ENCODE measurements at regions not wholly inside any gene's neighbourhood (a gene's known extent, or its start where the extent isn't known, plus 50 kb on each side); places are given as distances from the start of the nearest gene placed in this dataset.

- no peaks in the 10 kb centered on the region for H3K4me1 ChIP-seq (ENCODE audit: control insufficient read depth, low read length)
- no peak overlapping the region for H3K4me2 ChIP-seq (ENCODE audit: low read length)
- H3K36me3 ChIP-seq (ENCODE audit: control insufficient read depth, low read length), result no peaks in the 10 kb centered on the region
- no peaks in the 10 kb centered on the region for H4K20me1 ChIP-seq (ENCODE audit: control insufficient read depth, insufficient read depth, low read depth, low read length)
- H3K4me3 ChIP-seq (ENCODE audit: low read length), result no peak overlapping the region
- no peaks in the 10 kb centered on the region for H3K9me2 ChIP-seq (replicated peaks; ENCODE audit: control insufficient read depth, low read length)
- H3K9me3 ChIP-seq (ENCODE audit: control insufficient read depth, insufficient read depth, low read length), result no peaks in the 10 kb centered on the region
- no peaks in the 10 kb centered on the region for H3K27me3 ChIP-seq (ENCODE audit: control insufficient read depth, low read length)
- TF ChIP-seq EZH2phosphoT487 (IDR thresholded peaks at IDR 0.05; ENCODE audit: borderline replicate concordance, low read length) (no peak), CTCF (IDR thresholded peaks at IDR 0.05; ENCODE audit: low read depth, low read length, poor library complexity, severe bottlenecking) (no peak)
- no peak overlapping the region for H3K27ac ChIP-seq (ENCODE audit: low read depth, low read length)
- no peaks in the 10 kb centered on the region for H3F3A ChIP-seq (ENCODE audit: control insufficient read depth, insufficient read depth)
- no peaks in the 10 kb centered on the region for H3K79me2 ChIP-seq (ENCODE audit: control insufficient read depth, low read length)
Observed at GRCh38 chrX:6849716-6850414, 297.6 kb upstream of the STS start.

GRCh38 chrX:6832619-6833018, 297.7 kb upstream of the VCX3A start:
- Histone ChIP-seq H3K9me2 (replicated peaks; ENCODE audit: control insufficient read depth, low read length) (no peaks in the 10 kb centered on the region), H3F3A (ENCODE audit: control insufficient read depth, insufficient read depth) (no peaks in the 10 kb centered on the region), H3K27ac (ENCODE audit: low read depth, low read length) (no peak overlapping the region), H3K79me2 (ENCODE audit: control insufficient read depth, low read length) (no peaks in the 10 kb centered on the region), H3K4me3 (ENCODE audit: low read length) (no peak overlapping the region), H3K4me2 (ENCODE audit: low read length) (no peak overlapping the region), H3K27me3 (ENCODE audit: control insufficient read depth, low read length) (no peaks in the 10 kb centered on the region), H3K9me3 (ENCODE audit: control insufficient read depth, insufficient read depth, low read length) (no peaks in the 10 kb centered on the region), H3K36me3 (ENCODE audit: control insufficient read depth, low read length) (no peaks in the 10 kb centered on the region), H4K20me1 (ENCODE audit: control insufficient read depth, insufficient read depth, low read depth, low read length) (no peaks in the 10 kb centered on the region), H3K4me1 (ENCODE audit: control insufficient read depth, low read length) (no peaks in the 10 kb centered on the region)
- no peak for TF ChIP-seq EZH2phosphoT487 (IDR thresholded peaks at IDR 0.05; ENCODE audit: borderline replicate concordance, low read length)
- TF ChIP-seq CTCF (IDR thresholded peaks at IDR 0.05; ENCODE audit: low read depth, low read length, poor library complexity, severe bottlenecking), result no peak

GRCh38 chrX:6826856-6827255, 291.9 kb upstream of the VCX3A start:
- Histone ChIP-seq H3K4me3 (ENCODE audit: low read length) (no peak overlapping the region), H3K4me2 (ENCODE audit: low read length) (no peak overlapping the region), H3K9me3 (ENCODE audit: control insufficient read depth, insufficient read depth, low read length) (no peaks in the 10 kb centered on the region), H3K27ac (ENCODE audit: low read depth, low read length) (no peak overlapping the region), H3K36me3 (ENCODE audit: control insufficient read depth, low read length) (no peaks in the 10 kb centered on the region), H3K27me3 (ENCODE audit: control insufficient read depth, low read length) (no peaks in the 10 kb centered on the region), H3K4me1 (ENCODE audit: control insufficient read depth, low read length) (no peaks in the 10 kb centered on the region), H3K79me2 (ENCODE audit: control insufficient read depth, low read length) (no peaks in the 10 kb centered on the region), H3K9me2 (replicated peaks; ENCODE audit: control insufficient read depth, low read length) (no peaks in the 10 kb centered on the region), H4K20me1 (ENCODE audit: control insufficient read depth, insufficient read depth, low read depth, low read length) (no peaks in the 10 kb centered on the region), H3F3A (ENCODE audit: control insufficient read depth, insufficient read depth) (no peaks in the 10 kb centered on the region)
- no peak for TF ChIP-seq EZH2phosphoT487 (IDR thresholded peaks at IDR 0.05; ENCODE audit: borderline replicate concordance, low read length)
- no peak for TF ChIP-seq CTCF (IDR thresholded peaks at IDR 0.05; ENCODE audit: low read depth, low read length, poor library complexity, severe bottlenecking)
